Tongue (tissue), 1 donor: ENCODE measurements at regions not wholly inside any gene's neighbourhood (a gene's known extent, or its start where the extent isn't known, plus 50 kb on each side); places are given as distances from the start of the nearest gene placed in this dataset.

Experiments used
- DNase-seq: peaks from one replicate; pipeline ENCODE4 v3.0.0-alpha.2; 2015

- no peak for DNase-seq
Measured at GRCh38 chr10:52609071-52609470, 163.5 kb downstream of the MBL2 start.

GRCh38 chr10:52609626-52610240 lies 162.9 kb downstream of the MBL2 start:
- DNase-seq: no peak

GRCh38 chr10:52615331-52615730 lies 157.3 kb downstream of the MBL2 start:
- no peak for DNase-seq

- DNase-seq: no peak
Measured at GRCh38 chr10:52615756-52616394, 156.7 kb downstream of the MBL2 start.

GRCh38 chr10:52616395-52616764 lies 156.2 kb downstream of the MBL2 start:
- DNase-seq: no peak

GRCh38 chr10:52617346-52617745 lies 155.2 kb downstream of the MBL2 start:
- no peak for DNase-seq

GRCh38 chr10:52619052-52619451 lies 153.5 kb downstream of the MBL2 start:
- no peak for DNase-seq

GRCh38 chr10:52621635-52622079 lies 150.9 kb downstream of the MBL2 start:
- no peak for DNase-seq

GRCh38 chr10:52623761-52624160 lies 148.8 kb downstream of the MBL2 start:
- DNase-seq: no peak

- no peak for DNase-seq
Measured at GRCh38 chr10:52627279-52627678, 145.3 kb downstream of the MBL2 start.

- DNase-seq: no peak
Measured at GRCh38 chr10:52631146-52631545, 141.4 kb downstream of the MBL2 start.

GRCh38 chr10:52631648-52632047 lies 140.9 kb downstream of the MBL2 start:
- no peak for DNase-seq

GRCh38 chr10:52632591-52632990 lies 140.0 kb downstream of the MBL2 start:
- no peak for DNase-seq

- DNase-seq: no peak
Measured at GRCh38 chr10:52633266-52633665, 139.3 kb downstream of the MBL2 start.

GRCh38 chr10:52635651-52636050 lies 136.9 kb downstream of the MBL2 start:
- DNase-seq: no peak

- no peak for DNase-seq
Measured at GRCh38 chr10:52636874-52637273, 135.7 kb downstream of the MBL2 start.

- no peak for DNase-seq
Measured at GRCh38 chr10:52637592-52637991, 135.0 kb downstream of the MBL2 start.

GRCh38 chr10:52639652-52640051 lies 132.9 kb downstream of the MBL2 start:
- DNase-seq: no peak

- no peak for DNase-seq
Measured at GRCh38 chr10:52642208-52642607, 130.4 kb downstream of the MBL2 start.

GRCh38 chr10:52644373-52645186 lies 128.0 kb downstream of the MBL2 start:
- DNase-seq: peak; percentile 49

GRCh38 chr10:52645187-52645758 lies 127.3 kb downstream of the MBL2 start:
- no peak for DNase-seq

GRCh38 chr10:52649511-52649910 lies 123.1 kb downstream of the MBL2 start:
- no peak for DNase-seq

GRCh38 chr10:52650873-52651272 lies 121.7 kb downstream of the MBL2 start:
- no peak for DNase-seq
